ENCODE measurements at regions not wholly inside any gene's neighbourhood (a gene's known extent, or its start where the extent isn't known, plus 50 kb on each side); places are given as distances from the start of the nearest gene placed in this dataset.
"Not testable (repeated sequence)": the region's sequence is repeated elsewhere in the genome, so short reads cannot be mapped to it uniquely, and the experiment has no call there.

- Histone ChIP-seq H3K27me3 (replicated peaks; ENCODE audit: control insufficient read depth, insufficient read depth, low read length) (no peaks in the 10 kb centered on the region), H3K36me3 (ENCODE audit: control insufficient read depth, insufficient read depth, low read length) (no peaks in the 10 kb centered on the region), H3K4me3 (ENCODE audit: low read depth, low read length) (no peak overlapping the region), H3K9me3 (no peaks in the 10 kb centered on the region), H3K4me1 (no peaks in the 10 kb centered on the region)
- ChIA-PET POLR2A (no interaction called here), CTCF (no interaction called here)
- TF ChIP-seq CTCF (IDR thresholded peaks at IDR 0.05; ENCODE audit: insufficient read depth in 1 of 2, low read depth in 1 of 2, low read length in 1 of 2, severe bottlenecking in 1 of 2, unreplicated experiment in 1 of 2): no peak
- H3K27ac Mint-ChIP-seq (ENCODE audit: unreplicated experiment): no peak overlapping the region
- H3K4me3 Mint-ChIP-seq (ENCODE audit: unreplicated experiment): no peak overlapping the region
- no TSS peak for BruUV-seq (replicated peaks)
- no peak for DNase-seq
- no peaks in the 10 kb centered on the region for H3K4me1 Mint-ChIP-seq (ENCODE audit: low read depth, unreplicated experiment)
- no peaks in the 10 kb centered on the region for H3K27me3 Mint-ChIP-seq (ENCODE audit: insufficient read depth, unreplicated experiment)
- intact Hi-C loops (cut with micrococcal nuclease; ENCODE audit: unreplicated experiment): no loop called here
- H3K36me3 Mint-ChIP-seq (ENCODE audit: insufficient read depth, unreplicated experiment): no peaks in the 10 kb centered on the region
- no peaks in the 10 kb centered on the region for H3K9me3 Mint-ChIP-seq (ENCODE audit: unreplicated experiment)
Measured at GRCh38 chr1:73273886-73274285, 924.1 kb downstream of the LRRIQ3 start.

GRCh38 chr1:73245196-73245595 lies 952.8 kb downstream of the LRRIQ3 start:
- H3K9me3 ChIP-seq; H3K9me3 Mint-ChIP-seq (ENCODE audit: unreplicated experiment); H3K4me3 Mint-ChIP-seq (ENCODE audit: unreplicated experiment); H3K4me1 Mint-ChIP-seq (ENCODE audit: low read depth, unreplicated experiment); H3K27me3 ChIP-seq (replicated peaks; ENCODE audit: control insufficient read depth, insufficient read depth, low read length); CTCF ChIA-PET; H3K4me3 ChIP-seq (ENCODE audit: low read depth, low read length); H3K36me3 ChIP-seq (ENCODE audit: control insufficient read depth, insufficient read depth, low read length); H3K4me1 ChIP-seq; H3K27ac Mint-ChIP-seq (ENCODE audit: unreplicated experiment); BruUV-seq (replicated peaks); H3K27me3 Mint-ChIP-seq (ENCODE audit: insufficient read depth, unreplicated experiment); DNase-seq; intact Hi-C loops (cut with micrococcal nuclease; ENCODE audit: unreplicated experiment); POLR2A ChIA-PET; H3K36me3 Mint-ChIP-seq (ENCODE audit: insufficient read depth, unreplicated experiment): not testable (repeated sequence)

- Mint-ChIP-seq H3K36me3 (ENCODE audit: insufficient read depth, unreplicated experiment) (no peaks in the 10 kb centered on the region), H3K9me3 (ENCODE audit: unreplicated experiment) (no peaks in the 10 kb centered on the region), H3K4me1 (ENCODE audit: low read depth, unreplicated experiment) (no peaks in the 10 kb centered on the region), H3K27ac (ENCODE audit: unreplicated experiment) (no peak overlapping the region), H3K27me3 (ENCODE audit: insufficient read depth, unreplicated experiment) (no peaks in the 10 kb centered on the region), H3K4me3 (ENCODE audit: unreplicated experiment) (no peak overlapping the region)
- Histone ChIP-seq H3K4me1 (no peaks in the 10 kb centered on the region), H3K36me3 (ENCODE audit: control insufficient read depth, insufficient read depth, low read length) (no peaks in the 10 kb centered on the region), H3K4me3 (ENCODE audit: low read depth, low read length) (no peak overlapping the region), H3K9me3 (no peaks in the 10 kb centered on the region), H3K27me3 (replicated peaks; ENCODE audit: control insufficient read depth, insufficient read depth, low read length) (no peaks in the 10 kb centered on the region)
- CTCF ChIA-PET: no interaction called here
- POLR2A ChIA-PET: no interaction called here
- intact Hi-C loops (cut with micrococcal nuclease; ENCODE audit: unreplicated experiment): no loop called here
- no peak for TF ChIP-seq CTCF (IDR thresholded peaks at IDR 0.05; ENCODE audit: insufficient read depth in 1 of 2, low read depth in 1 of 2, low read length in 1 of 2, severe bottlenecking in 1 of 2, unreplicated experiment in 1 of 2)
- no TSS peak for BruUV-seq (replicated peaks)
- no peak for DNase-seq
Measured at GRCh38 chr1:73218995-73219546, 936.7 kb upstream of the NEGR1 start.
